Nephron (organoid): ENCODE measurements at regions not wholly inside any gene's neighbourhood (a gene's known extent, or its start where the extent isn't known, plus 50 kb on each side); places are given as distances from the start of the nearest gene placed in this dataset.

Source experiments
- H3K27ac Mint-ChIP-seq, 3 experiments: 2 replicates each; pipeline ENCODE4 v1.8.0; 2020; ENCODE audit warnings: mixed read lengths in 3 of 3, mild to moderate bottlenecking in 2 of 3, moderate library complexity in 1 of 3
- H3K27me3 Mint-ChIP-seq: 2 replicates; pipeline ENCODE4 v1.8.0; 2021; ENCODE audit warnings: low read depth, mild to moderate bottlenecking, moderate library complexity, mixed read lengths
- H3K36me3 Mint-ChIP-seq: 2 replicates; pipeline ENCODE4 v1.8.0; 2020; ENCODE audit warnings: low read depth, mixed read lengths
- H3K4me1 Mint-ChIP-seq: 2 replicates; pipeline ENCODE4 v1.8.0; 2020; ENCODE audit warnings: mixed read lengths
- H3K4me3 Mint-ChIP-seq, 3 experiments: 2 replicates each; pipeline ENCODE4 v1.8.0; 2020; ENCODE audit warnings: mild to moderate bottlenecking in 3 of 3, mixed read lengths in 3 of 3, moderate library complexity in 2 of 3
- H3K9me3 Mint-ChIP-seq: 2 replicates; pipeline ENCODE4 v1.8.0; 2020; ENCODE audit warnings: mixed read lengths
- TF ChIP-seq, protein P1 (sequence below), 3 experiments: fragments of 200-600 bp; sonication (generic); IDR thresholded peaks; one replicate each; pipeline ENCODE4 v1.5.0; 2021; ENCODE audit warnings: antibody characterized with exemption in 3 of 3; ENCODE audit not compliant: unreplicated experiment in 3 of 3

DNA sequence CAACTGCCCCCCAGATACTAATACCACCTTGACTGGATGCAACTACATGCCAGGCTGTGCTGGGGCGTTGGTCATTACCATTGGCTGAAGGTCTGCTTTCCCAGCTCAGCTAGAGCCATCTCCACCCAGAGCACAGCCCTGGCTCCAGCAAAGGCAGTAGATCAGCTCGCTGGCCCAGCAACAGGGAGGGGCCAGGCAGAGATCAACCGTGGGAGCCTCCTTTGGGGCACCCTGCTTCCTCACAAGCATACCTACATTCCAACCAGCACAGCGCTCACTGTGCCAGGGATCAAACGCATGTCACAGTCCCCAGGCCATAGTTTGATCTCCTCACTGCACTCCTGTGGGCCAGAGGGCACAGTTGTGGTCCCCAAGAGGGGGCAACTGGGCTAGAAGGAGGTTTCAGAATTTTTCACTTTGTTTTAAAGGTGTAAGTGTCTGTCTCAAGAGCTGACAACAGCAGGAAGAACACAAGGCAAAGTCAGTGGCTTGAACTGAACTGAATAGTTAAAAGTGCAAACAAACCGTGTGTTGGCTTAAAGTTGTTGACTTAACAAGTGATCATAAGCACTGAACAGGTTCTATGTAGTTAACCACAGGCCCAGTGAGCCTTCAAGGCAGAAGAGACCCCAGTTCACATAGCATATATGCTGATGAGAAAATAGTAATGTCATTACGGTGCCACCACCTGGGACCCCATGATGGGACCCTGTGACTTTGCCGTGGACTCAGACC lies 70.1 kb upstream of the BZW1 start:
- TF ChIP-seq, protein P1, sequence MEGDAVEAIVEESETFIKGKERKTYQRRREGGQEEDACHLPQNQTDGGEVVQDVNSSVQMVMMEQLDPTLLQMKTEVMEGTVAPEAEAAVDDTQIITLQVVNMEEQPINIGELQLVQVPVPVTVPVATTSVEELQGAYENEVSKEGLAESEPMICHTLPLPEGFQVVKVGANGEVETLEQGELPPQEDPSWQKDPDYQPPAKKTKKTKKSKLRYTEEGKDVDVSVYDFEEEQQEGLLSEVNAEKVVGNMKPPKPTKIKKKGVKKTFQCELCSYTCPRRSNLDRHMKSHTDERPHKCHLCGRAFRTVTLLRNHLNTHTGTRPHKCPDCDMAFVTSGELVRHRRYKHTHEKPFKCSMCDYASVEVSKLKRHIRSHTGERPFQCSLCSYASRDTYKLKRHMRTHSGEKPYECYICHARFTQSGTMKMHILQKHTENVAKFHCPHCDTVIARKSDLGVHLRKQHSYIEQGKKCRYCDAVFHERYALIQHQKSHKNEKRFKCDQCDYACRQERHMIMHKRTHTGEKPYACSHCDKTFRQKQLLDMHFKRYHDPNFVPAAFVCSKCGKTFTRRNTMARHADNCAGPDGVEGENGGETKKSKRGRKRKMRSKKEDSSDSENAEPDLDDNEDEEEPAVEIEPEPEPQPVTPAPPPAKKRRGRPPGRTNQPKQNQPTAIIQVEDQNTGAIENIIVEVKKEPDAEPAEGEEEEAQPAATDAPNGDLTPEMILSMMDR (IDR thresholded peaks at IDR 0.05; ENCODE audit: unreplicated experiment in 3 of 3) = no peak
- no peak overlapping the region for H3K4me3 Mint-ChIP-seq
- no peaks in the 10 kb centered on the region for H3K9me3 Mint-ChIP-seq
- peaks cover 17% of the 10 kb centered on the region for H3K27me3 Mint-ChIP-seq
- H3K27ac Mint-ChIP-seq = peak overlapping the region; percentile 41 to 86 (median 60)
- H3K4me1 Mint-ChIP-seq = peaks cover 24% of the 10 kb centered on the region
- H3K36me3 Mint-ChIP-seq = no peaks in the 10 kb centered on the region

DNA sequence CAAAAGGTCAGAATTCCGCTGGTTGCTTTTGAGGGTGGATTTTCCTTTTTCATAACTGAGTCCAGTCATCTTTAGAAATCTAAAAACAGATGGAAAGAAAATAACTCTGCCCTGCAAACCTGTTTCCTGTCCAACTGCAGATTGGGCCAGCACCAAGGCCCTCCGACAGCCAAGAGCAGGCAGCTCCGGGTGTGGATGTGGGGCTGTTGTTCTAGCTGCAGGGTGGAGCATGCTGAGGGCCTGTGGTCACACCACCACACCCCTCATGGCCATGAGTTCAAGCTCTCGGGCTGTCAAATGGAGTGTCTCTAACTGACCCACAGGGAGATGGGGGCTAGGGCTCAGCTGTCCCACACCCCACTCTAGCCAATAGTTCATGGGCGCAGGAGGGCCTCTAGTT lies 69.3 kb upstream of the BZW1 start:
- peaks cover 17% of the 10 kb centered on the region for H3K27me3 Mint-ChIP-seq
- H3K36me3 Mint-ChIP-seq = no peaks in the 10 kb centered on the region
- peaks cover 22% of the 10 kb centered on the region for H3K4me1 Mint-ChIP-seq
- no peaks in the 10 kb centered on the region for H3K9me3 Mint-ChIP-seq
- TF ChIP-seq, protein P1 (IDR thresholded peaks at IDR 0.05; ENCODE audit: unreplicated experiment in 3 of 3) = no peak
- H3K4me3 Mint-ChIP-seq = no peak overlapping the region
- H3K27ac Mint-ChIP-seq = peak overlapping the region in 2 of 3 experiments; percentile 60 to 86

DNA sequence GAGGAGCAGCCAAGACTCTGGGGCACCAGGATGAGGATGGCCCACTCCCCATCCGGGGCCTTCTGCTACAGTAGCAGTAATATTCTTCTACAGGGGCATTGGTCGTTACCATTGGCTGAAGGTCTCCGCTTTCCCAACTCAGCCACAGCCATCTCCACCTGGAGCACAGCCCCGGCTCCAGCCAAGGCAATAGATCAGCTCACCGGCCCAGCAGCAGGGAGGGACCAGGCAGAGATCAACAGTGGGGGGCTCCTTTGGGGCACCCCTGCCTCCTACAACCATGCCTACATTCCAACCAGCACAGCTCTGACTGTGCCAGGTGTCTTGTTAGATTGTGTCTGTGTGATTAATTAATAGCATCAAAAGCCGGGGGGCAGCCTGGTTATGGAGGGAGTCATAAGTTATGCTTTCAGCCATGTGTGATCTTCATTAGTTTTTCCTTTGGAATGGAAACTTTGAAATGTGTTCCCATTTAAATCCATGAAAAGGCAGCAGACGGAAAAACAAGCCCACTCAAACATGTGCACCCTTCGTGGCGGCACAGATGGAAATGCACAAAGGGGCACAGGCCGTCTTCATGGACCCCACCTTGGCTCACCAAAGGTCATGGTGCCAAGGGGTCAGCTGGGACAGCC lies 68.6 kb upstream of the BZW1 start:
- Mint-ChIP-seq H3K9me3 (no peaks in the 10 kb centered on the region), H3K27ac (peak overlapping the region in 1 of 3 experiments; percentile 35), H3K4me3 (no peak overlapping the region), H3K4me1 (peaks cover 30% of the 10 kb centered on the region), H3K36me3 (no peaks in the 10 kb centered on the region), H3K27me3 (peaks cover 13% of the 10 kb centered on the region)
- TF ChIP-seq, protein P1 (IDR thresholded peaks at IDR 0.05; ENCODE audit: unreplicated experiment in 3 of 3) = no peak

DNA sequence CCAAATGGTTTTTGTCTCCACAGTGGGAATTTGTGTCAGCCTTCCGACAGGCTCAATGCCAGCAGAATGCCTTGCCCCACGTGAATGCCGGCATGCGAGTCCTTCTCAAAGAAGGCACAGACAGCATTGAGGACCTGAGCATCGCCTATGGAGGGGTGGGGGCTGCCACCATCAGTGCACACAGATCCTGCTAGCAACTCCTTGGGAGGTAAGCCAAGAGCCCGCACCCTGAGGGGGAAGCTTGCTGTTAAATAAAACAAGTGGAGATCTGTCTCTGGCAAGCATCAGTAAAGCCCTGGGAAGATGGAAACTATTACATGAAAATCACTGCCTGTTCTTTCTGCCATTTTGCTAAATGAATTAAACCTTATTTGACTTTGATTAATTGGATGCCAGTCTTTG lies 67.5 kb upstream of the BZW1 start:
- no peaks in the 10 kb centered on the region for H3K9me3 Mint-ChIP-seq
- H3K4me1 Mint-ChIP-seq = peaks cover 40% of the 10 kb centered on the region
- H3K36me3 Mint-ChIP-seq = no peaks in the 10 kb centered on the region
- TF ChIP-seq, protein P1 (IDR thresholded peaks at IDR 0.05; ENCODE audit: unreplicated experiment in 3 of 3) = no peak
- peaks cover 13% of the 10 kb centered on the region for H3K27me3 Mint-ChIP-seq
- H3K4me3 Mint-ChIP-seq = no peak overlapping the region
- peak overlapping the region in 2 of 3 experiments; percentile 32 to 65 for H3K27ac Mint-ChIP-seq

DNA sequence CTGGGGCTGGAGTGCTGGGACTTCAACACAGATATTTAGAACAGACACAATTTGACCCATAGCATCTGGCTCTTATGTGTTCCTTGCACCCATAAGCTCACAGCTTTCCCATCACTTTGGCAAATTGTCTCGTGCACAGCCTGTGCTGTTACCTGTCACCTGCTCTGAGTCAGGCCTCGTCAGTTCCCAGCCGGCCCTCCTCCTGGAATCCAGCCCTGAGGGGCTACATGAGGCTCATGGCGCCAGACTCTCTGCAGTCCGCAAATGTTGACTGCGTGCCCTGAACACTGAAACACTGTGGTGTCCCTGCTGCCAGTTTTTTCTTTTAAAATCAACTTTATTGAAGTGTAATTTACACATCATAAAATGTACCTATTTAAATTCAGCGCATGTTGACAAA lies 65.4 kb upstream of the BZW1 start:
- H3K4me1 Mint-ChIP-seq = peaks cover 38% of the 10 kb centered on the region
- no peaks in the 10 kb centered on the region for H3K9me3 Mint-ChIP-seq
- no peak overlapping the region for H3K4me3 Mint-ChIP-seq
- H3K27ac Mint-ChIP-seq = peak overlapping the region in 1 of 3 experiments; percentile 38
- TF ChIP-seq, protein P1 (IDR thresholded peaks at IDR 0.05; ENCODE audit: unreplicated experiment in 3 of 3) = no peak
- H3K36me3 Mint-ChIP-seq = no peaks in the 10 kb centered on the region
- H3K27me3 Mint-ChIP-seq = peaks cover 10% of the 10 kb centered on the region
